ENCODE measurements at regions not wholly inside any gene's neighbourhood (a gene's known extent, or its start where the extent isn't known, plus 50 kb on each side); places are given as distances from the start of the nearest gene placed in this dataset.

GRCh38 chr16:6407596-6407995 lies 925.0 kb upstream of the RBFOX1 start:
- TF ChIP-seq SUZ12 (IDR thresholded peaks at IDR 0.05; ENCODE audit: extremely low read depth, insufficient read depth, insufficient read length) (no peak), YY1 (IDR thresholded peaks at IDR 0.05; ENCODE audit: insufficient read depth, insufficient read length) (no peak), ZNF274 (IDR thresholded peaks at IDR 0.05; ENCODE audit: low read depth, low read length) (no peak)
